SK-MEL-5 (cell line): ENCODE measurements at regions not wholly inside any gene's neighbourhood (a gene's known extent, or its start where the extent isn't known, plus 50 kb on each side); places are given as distances from the start of the nearest gene placed in this dataset.
"Not testable (repeated sequence)": the region's sequence is repeated elsewhere in the genome, so short reads cannot be mapped to it uniquely, and the experiment has no call there.

Source experiments
- DNase-seq: peaks from one replicate; pipeline ENCODE4 v3.0.0-alpha.2; 2016; ENCODE audit warnings: low read depth, low spot score
- in situ Hi-C: cut with HindIII; loops from 2 replicates; pipeline ENCODE4 v1.10.0; 2016; ENCODE audit warnings: low sequenced_read_pairs, high pct_unique_total_duplicates, low pct_unique_long_range_greater_than_20kb

GRCh38 chr19:7400815-7401214 is 52.1 kb downstream of the ARHGEF18 start:
- no peak for DNase-seq
- in situ Hi-C loops = no loop called here

GRCh38 chr19:7401694-7402093 is 53.0 kb downstream of the ARHGEF18 start:
- in situ Hi-C loops = no loop called here

GRCh38 chr19:7405482-7405881 is 56.7 kb downstream of the ARHGEF18 start:
- in situ Hi-C loops, DNase-seq: not testable (repeated sequence)

More at GRCh38 chr19:7401694-7402093, 53.0 kb downstream of the ARHGEF18 start:
- no peak for DNase-seq

- in situ Hi-C loops = no loop called here
Measured at GRCh38 chr19:7408251-7408650, 59.5 kb downstream of the ARHGEF18 start.

GRCh38 chr19:7410946-7411345 is 62.2 kb downstream of the ARHGEF18 start:
- DNase-seq = no peak
- in situ Hi-C loops = no loop called here

More at GRCh38 chr19:7408251-7408650, 59.5 kb downstream of the ARHGEF18 start:
- DNase-seq = no peak

- in situ Hi-C loops = no loop called here
- DNase-seq = no peak
Measured at GRCh38 chr19:7413629-7414028, 64.9 kb downstream of the ARHGEF18 start.

GRCh38 chr19:7415163-7415856 is 66.6 kb downstream of the ARHGEF18 start:
- DNase-seq = peak; percentile 93

GRCh38 chr19:7415857-7416371 is 67.2 kb downstream of the ARHGEF18 start:
- DNase-seq = no peak
- in situ Hi-C loops = no loop called here

More at GRCh38 chr19:7415163-7415856, 66.6 kb downstream of the ARHGEF18 start:
- in situ Hi-C loops = no loop called here

- DNase-seq = no peak
- in situ Hi-C loops = no loop called here
Measured at GRCh38 chr19:7417671-7418324, 69.1 kb downstream of the ARHGEF18 start.

GRCh38 chr19:7418596-7418995 is 69.9 kb downstream of the ARHGEF18 start:
- no peak for DNase-seq
- in situ Hi-C loops = no loop called here

- in situ Hi-C loops = no loop called here
- DNase-seq = no peak
Measured at GRCh38 chr19:7419153-7419552, 69.7 kb downstream of the PEX11G start.

GRCh38 chr19:7419777-7420439 is 68.9 kb downstream of the PEX11G start:
- in situ Hi-C loops = no loop called here
- no peak for DNase-seq

GRCh38 chr19:7421941-7422744 is 66.7 kb downstream of the PEX11G start:
- peak; percentile 36 for DNase-seq
- in situ Hi-C loops = no loop called here
